ENCODE measurements at regions not wholly inside any gene's neighbourhood (a gene's known extent, or its start where the extent isn't known, plus 50 kb on each side); places are given as distances from the start of the nearest gene placed in this dataset.

- no peak for DNase-seq
- intact Hi-C loops (cut with DNase I): no loop called here
- ATAC-seq: no peak
Observed at GRCh38 chr13:100734194-100734720, 59.7 kb upstream of the TMTC4 start.

GRCh38 chr13:100733261-100733660, 58.7 kb upstream of the TMTC4 start:
- ATAC-seq (no peak), DNase-seq (no peak)
- intact Hi-C loops (cut with DNase I): no loop called here

GRCh38 chr13:100728201-100728600, 53.6 kb upstream of the TMTC4 start:
- ATAC-seq (no peak), DNase-seq (no peak)
- intact Hi-C loops (cut with DNase I): loop anchor here in 1 of 2 donors (10.0 kb wide), 1 partner anchor 377 kb away; no protein-coding TSS in a partner anchor

- DNase-seq: no peak
- no peak for ATAC-seq
- intact Hi-C loops (cut with DNase I): loop anchor here in 1 of 2 donors (10.0 kb wide), 1 partner anchor 379 kb away; no protein-coding TSS in a partner anchor
Observed at GRCh38 chr13:100725472-100725871, 50.9 kb upstream of the TMTC4 start.

GRCh38 chr13:100724568-100724967, 50.0 kb upstream of the TMTC4 start:
- ATAC-seq (no peak), DNase-seq (no peak)
- intact Hi-C loops (cut with DNase I): loop anchor here (5.0 to 10.0 kb wide), 2 partner anchors 378 to 380 kb away; no protein-coding TSS in a partner anchor
